Prostate gland (tissue), 2 donors: ENCODE measurements at regions not wholly inside any gene's neighbourhood (a gene's known extent, or its start where the extent isn't known, plus 50 kb on each side); places are given as distances from the start of the nearest gene placed in this dataset.

Experiments used
- DNase-seq: peaks from one replicate; pipeline ENCODE4 v3.0.0-alpha.2; 2019; ENCODE audit warnings: low spot score
- H3K27ac ChIP-seq, 2 donors: fragments of 200-600 bp; sonication (generic); 2 replicates each; pipeline ENCODE4 v1.5.1; 2017 to 2019
- H3K27me3 ChIP-seq: fragments of 200-600 bp; sonication (generic); replicated peaks from 2 replicates; pipeline ENCODE4 v1.5.1; 2019; ENCODE audit not compliant: insufficient read depth
- H3K36me3 ChIP-seq, 2 donors: fragments of 200-600 bp; sonication (generic); 1 replicate in 1 of 2; 2 replicates in 1 of 2; pipeline versions ENCODE4 v1.5.1 to v1.8.1; 2017 to 2019
- H3K4me1 ChIP-seq: fragments of 200-600 bp; sonication (generic); replicated peaks from 2 replicates; pipeline ENCODE4 v1.5.1; 2019
- H3K4me3 ChIP-seq, 2 donors: fragments of 200-600 bp; sonication (generic); 2 replicates each; pipeline ENCODE4 v1.5.1; 2017 to 2019
- H3K9me3 ChIP-seq: fragments of 200-600 bp; sonication (generic); 2 replicates; pipeline ENCODE4 v1.5.1; 2017
- POLR2A ChIP-seq: fragments of 450-650 bp; IDR thresholded peaks from one replicate; pipeline ENCODE4 v1.6.1; 2016; ENCODE audit warnings: antibody characterized with exemption, mild to moderate bottlenecking
- POLR2AphosphoS5 ChIP-seq: sonication (generic); formaldehyde crosslinking; IDR thresholded peaks from one replicate; pipeline ENCODE4 v1.6.1; 2017; ENCODE audit warnings: antibody characterized with exemption
- WGBS: methylation state at CpG from one replicate; pipeline ENCODE4 v1.1.5; 2018; 5-methylcytosine and 5-hydroxymethylcytosine counted together
- intact Hi-C: fragments of 100-400 bp; cut with DNase I; formaldehyde crosslinking; loops from one replicate; pipeline ENCODE4 v1.14.2; 2022
- TF ChIP-seq, protein P1 (sequence below), 4 experiments: fragments of 200-600 bp in 2 of 4; fragments of 450-650 bp in 2 of 4; sonication (generic) in 2 of 4; IDR thresholded peaks; 1 replicate in 3 of 4; 2 replicates in 1 of 4; pipeline ENCODE4 v1.5.1; 2016 to 2019; ENCODE audit warnings: antibody characterized with exemption in 4 of 4, mild to moderate bottlenecking in 2 of 4, moderate library complexity in 2 of 4

GRCh38 chr2:11023326-11024258 lies 111.9 kb downstream of the KCNF1 start:
- WGBS, result 77% methylated on average over 21 of the region's 29 CpGs
- Histone ChIP-seq H3K36me3 (no peaks in the 10 kb centered on the region), H3K4me1 (no peaks in the 10 kb centered on the region), H3K27ac (no peak overlapping the region), H3K4me3 (no peak overlapping the region), H3K27me3 (no peaks in the 10 kb centered on the region), H3K9me3 (no peaks in the 10 kb centered on the region)
- TF ChIP-seq, protein P1, sequence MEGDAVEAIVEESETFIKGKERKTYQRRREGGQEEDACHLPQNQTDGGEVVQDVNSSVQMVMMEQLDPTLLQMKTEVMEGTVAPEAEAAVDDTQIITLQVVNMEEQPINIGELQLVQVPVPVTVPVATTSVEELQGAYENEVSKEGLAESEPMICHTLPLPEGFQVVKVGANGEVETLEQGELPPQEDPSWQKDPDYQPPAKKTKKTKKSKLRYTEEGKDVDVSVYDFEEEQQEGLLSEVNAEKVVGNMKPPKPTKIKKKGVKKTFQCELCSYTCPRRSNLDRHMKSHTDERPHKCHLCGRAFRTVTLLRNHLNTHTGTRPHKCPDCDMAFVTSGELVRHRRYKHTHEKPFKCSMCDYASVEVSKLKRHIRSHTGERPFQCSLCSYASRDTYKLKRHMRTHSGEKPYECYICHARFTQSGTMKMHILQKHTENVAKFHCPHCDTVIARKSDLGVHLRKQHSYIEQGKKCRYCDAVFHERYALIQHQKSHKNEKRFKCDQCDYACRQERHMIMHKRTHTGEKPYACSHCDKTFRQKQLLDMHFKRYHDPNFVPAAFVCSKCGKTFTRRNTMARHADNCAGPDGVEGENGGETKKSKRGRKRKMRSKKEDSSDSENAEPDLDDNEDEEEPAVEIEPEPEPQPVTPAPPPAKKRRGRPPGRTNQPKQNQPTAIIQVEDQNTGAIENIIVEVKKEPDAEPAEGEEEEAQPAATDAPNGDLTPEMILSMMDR (IDR thresholded peaks at IDR 0.05), result no peak
- no peak for TF ChIP-seq POLR2A
- TF ChIP-seq POLR2AphosphoS5, result no peak
- intact Hi-C loops, result no loop called here
- no peak for DNase-seq

GRCh38 chr2:11024259-11024645 lies 112.5 kb downstream of the KCNF1 start:
- WGBS, result 23% methylated on average over 14 of the region's 14 CpGs
- intact Hi-C loops, result no loop called here
- Histone ChIP-seq H3K27me3 (no peaks in the 10 kb centered on the region), H3K4me1 (no peaks in the 10 kb centered on the region), H3K27ac (no peak overlapping the region), H3K36me3 (no peaks in the 10 kb centered on the region), H3K4me3 (no peak overlapping the region), H3K9me3 (no peaks in the 10 kb centered on the region)
- TF ChIP-seq POLR2AphosphoS5, result no peak
- no peak for TF ChIP-seq POLR2A
- TF ChIP-seq, protein P1 (IDR thresholded peaks at IDR 0.05), result no peak
- DNase-seq, result no peak

DNA sequence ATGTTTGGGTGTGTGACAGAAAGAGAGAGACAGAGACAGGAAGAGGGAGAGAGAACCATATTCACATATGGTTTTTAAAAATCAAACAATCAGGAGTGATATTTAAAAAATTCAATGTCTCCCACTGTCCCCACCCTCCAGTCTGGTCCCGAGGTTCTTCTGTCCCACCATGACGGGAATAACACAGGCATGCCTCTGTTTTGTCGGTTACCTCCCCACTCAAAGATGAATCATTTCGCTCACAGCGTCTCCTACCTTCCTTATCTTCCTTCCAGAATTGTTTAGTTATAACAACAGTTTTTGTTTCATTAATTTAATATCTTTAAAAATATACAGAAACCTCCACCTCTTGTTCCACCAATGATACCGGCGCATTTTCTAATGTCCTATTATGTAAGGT lies 113.0 kb downstream of the KCNF1 start:
- TF ChIP-seq, protein P1 (IDR thresholded peaks at IDR 0.05), result no peak
- no peak for TF ChIP-seq POLR2A
- no peak for TF ChIP-seq POLR2AphosphoS5
- WGBS, result 90% methylated on average over 7 of the region's 7 CpGs
- no peaks in the 10 kb centered on the region for H3K4me1 ChIP-seq
- no peak for DNase-seq
- no peaks in the 10 kb centered on the region for H3K27me3 ChIP-seq
- no peak overlapping the region for H3K27ac ChIP-seq
- intact Hi-C loops, result no loop called here
- no peak overlapping the region for H3K4me3 ChIP-seq
- no peaks in the 10 kb centered on the region for H3K36me3 ChIP-seq
- H3K9me3 ChIP-seq, result no peaks in the 10 kb centered on the region

DNA sequence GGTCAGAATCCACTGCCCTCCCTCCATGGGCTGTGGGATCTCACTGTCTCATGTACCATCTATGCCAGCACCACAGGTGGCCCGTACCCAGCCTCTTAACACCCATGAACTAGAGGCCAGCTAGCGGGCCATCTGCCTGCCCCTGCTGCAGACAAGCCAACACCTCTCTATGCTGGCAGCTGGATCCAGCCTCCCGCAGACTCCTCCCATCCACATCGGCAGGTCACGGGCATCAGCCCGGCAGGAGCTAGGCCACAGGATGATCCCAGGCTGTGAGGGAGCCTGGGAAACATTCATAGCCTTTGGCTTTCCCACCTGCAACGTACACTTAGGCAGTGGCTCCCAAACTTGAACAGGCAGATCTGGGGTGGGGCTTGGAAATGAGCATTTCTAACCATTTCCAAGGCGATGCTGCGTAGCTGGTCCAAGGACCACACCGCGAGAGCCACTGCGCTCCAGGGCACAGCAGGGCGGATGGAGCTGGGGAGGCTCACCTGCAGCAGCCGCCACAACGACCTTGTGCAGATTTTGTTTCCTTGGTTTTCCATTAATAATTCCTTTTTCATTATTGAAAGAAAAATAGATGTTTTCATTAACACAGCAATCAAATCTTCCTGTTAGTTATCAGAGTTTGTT lies 114.7 kb downstream of the KCNF1 start:
- no peaks in the 10 kb centered on the region for H3K4me1 ChIP-seq
- DNase-seq, result no peak
- H3K36me3 ChIP-seq, result no peaks in the 10 kb centered on the region
- TF ChIP-seq POLR2A (no peak), POLR2AphosphoS5 (no peak)
- TF ChIP-seq, protein P1 (IDR thresholded peaks at IDR 0.05), result no peak
- intact Hi-C loops, result no loop called here
- no peak overlapping the region for H3K4me3 ChIP-seq
- WGBS, result 93% methylated on average over 15 of the region's 15 CpGs
- no peaks in the 10 kb centered on the region for H3K9me3 ChIP-seq
- H3K27ac ChIP-seq, result no peak overlapping the region
- no peaks in the 10 kb centered on the region for H3K27me3 ChIP-seq
